HT1080 (cell line): ENCODE measurements at regions not wholly inside any gene's neighbourhood (a gene's known extent, or its start where the extent isn't known, plus 50 kb on each side); places are given as distances from the start of the nearest gene placed in this dataset.
"Not testable (repeated sequence)": the region's sequence is repeated elsewhere in the genome, so short reads cannot be mapped to it uniquely, and the experiment has no call there.

Source experiments
- DNase-seq: peaks from one replicate; pipeline ENCODE4 v3.0.0-alpha.2; 2015; ENCODE audit warnings: low read depth

GRCh38 chr9:113739605-113740507 is 136.3 kb upstream of the ZNF618 start:
- DNase-seq = not testable (repeated sequence)

- peak; percentile 88 for DNase-seq
These were observed 135.3 kb upstream of the ZNF618 start for GRCh38 chr9:113740508-113741500.

GRCh38 chr9:113741886-113742854 is 133.9 kb upstream of the ZNF618 start:
- no peak for DNase-seq

DNA sequence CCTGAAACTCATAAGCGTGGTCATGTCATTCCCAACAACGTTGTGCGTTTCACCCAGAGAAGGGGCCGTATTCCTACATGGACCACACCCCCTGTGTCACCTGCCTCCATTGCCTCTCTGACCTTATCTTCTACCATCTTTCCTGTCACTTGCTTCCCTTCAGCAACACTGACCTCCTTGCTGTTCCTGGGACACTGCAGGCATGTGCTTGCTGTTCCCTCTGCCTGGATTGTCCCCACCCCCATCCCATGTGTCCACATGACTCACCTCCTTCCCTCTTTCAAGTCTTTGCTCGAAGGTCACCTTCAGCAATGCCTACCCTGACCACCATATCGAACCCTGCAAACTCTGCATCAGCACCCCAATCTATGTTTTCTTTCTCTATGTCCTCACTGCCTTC is 133.2 kb upstream of the ZNF618 start:
- no peak for DNase-seq

GRCh38 chr9:113746486-113746885 is 129.6 kb upstream of the ZNF618 start:
- DNase-seq = no peak

GRCh38 chr9:113748135-113748534 is 128.0 kb upstream of the ZNF618 start:
- no peak for DNase-seq

DNA sequence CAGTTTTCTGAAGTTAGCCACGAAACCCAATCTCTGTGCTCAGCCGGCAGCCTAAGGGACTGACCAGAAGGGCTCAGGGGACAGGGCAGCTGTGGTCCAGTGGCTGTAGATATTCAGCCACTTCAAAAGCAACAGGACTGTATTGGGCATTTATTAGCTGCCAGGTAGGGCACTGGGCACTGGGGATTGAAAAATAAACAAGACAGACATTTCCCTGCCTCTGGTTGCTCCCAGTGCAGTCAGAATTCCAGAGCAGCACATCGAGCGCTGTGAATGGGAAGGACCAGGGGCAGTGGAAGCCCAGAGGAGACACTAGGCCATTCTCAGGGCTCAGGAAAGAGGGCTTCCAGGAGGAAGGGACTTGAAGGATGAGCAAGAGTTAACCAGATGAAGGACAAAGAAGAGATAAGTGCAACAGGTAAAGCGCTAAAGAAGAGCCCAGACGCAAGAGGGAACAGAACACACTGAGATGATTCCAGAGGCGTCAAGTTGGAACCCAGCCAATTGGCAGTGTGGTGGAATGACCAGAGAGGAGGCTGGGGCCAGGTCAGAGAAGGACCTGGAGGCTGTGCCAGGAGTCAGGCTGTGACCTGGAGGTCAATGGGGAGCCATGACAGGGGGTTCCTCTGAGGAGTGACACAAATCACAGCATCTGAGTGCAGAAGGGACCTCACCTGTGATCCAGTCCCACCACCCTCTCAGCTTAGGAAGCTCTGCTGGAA is 122.5 kb upstream of the ZNF618 start:
- DNase-seq = no peak

DNA sequence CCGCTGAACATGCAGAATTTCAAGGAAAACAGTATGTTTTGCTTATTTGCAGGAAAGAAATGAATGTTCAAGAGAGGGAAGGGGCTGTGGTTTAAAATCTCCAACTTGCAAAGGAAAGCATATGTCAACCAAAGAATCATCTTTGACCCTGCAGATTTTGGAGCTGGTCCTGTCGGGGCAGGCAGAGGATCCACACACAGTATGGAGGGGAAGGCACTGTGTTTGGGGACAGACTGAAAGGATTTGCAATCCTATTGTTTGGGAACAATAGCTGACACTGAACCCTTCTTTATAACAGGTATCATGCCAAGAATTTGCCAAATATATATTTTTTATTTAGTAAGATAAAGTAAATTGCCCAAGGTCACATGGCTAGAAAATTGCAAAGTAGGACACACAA is 121.4 kb upstream of the ZNF618 start:
- no peak for DNase-seq

- no peak for DNase-seq
These were observed 120.7 kb upstream of the ZNF618 start for GRCh38 chr9:113755433-113755832.

- DNase-seq = no peak
These were observed 119.5 kb upstream of the ZNF618 start for GRCh38 chr9:113756476-113757192.

DNA sequence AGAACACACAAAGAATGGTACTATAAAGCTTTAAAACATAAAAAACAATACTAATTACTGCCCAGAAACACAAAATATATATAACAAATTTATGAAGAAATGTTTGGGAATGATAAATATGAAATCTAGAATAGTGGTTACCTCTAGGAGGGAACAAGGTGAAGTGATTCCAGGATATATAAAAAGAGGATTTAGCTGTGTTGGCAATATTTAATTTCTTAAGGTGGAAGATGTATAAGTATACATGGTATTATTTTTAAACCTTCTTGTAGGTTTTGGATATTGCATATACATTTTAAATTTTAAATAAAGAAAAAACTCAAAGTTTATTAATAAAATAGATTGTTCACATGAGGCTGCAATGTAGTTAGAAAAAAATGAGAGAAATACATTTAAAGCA is 112.7 kb upstream of the ZNF618 start:
- no peak for DNase-seq

DNA sequence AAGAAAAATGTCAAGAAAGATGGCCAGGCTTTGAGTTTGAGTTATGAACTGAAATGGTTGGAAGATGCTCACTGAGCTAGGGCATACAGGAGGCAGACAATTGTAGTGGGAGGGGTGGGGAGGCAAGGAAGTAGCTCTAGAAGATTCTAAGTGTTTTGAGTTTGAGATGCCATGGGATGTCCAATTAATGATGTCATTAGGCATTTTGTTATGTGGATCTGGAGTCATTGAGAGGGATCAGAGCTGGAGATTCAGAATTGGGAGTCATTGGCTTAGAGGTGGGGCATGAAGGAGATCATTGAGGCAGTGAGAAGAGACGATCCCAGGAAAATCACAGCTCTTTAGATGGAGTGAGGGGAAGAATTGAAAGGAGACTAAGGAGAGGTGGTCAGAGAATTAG is 111.5 kb upstream of the ZNF618 start:
- no peak for DNase-seq

DNA sequence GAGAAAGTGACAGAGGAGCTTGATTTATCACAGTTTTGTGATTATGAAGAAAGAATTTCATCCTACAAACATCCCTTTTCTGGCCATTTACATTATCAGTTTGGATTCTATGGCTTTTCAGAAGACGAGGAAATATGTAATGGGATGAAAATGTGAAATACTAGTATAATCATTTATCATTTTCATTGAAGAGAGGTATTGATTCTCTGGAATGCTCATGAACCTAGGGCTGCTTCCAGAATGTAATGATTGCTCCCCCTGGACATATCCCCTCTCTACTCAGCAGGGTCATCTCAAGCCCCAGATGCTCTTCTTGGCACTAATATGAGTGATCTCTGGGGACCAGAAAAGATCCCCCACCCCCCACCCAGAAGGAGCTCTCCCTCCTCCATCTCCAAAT is 106.7 kb upstream of the ZNF618 start:
- no peak for DNase-seq

- DNase-seq = no peak
These were observed 105.7 kb upstream of the ZNF618 start for GRCh38 chr9:113770396-113770795.

- no peak for DNase-seq
These were observed 104.9 kb upstream of the ZNF618 start for GRCh38 chr9:113771199-113771598.

DNA sequence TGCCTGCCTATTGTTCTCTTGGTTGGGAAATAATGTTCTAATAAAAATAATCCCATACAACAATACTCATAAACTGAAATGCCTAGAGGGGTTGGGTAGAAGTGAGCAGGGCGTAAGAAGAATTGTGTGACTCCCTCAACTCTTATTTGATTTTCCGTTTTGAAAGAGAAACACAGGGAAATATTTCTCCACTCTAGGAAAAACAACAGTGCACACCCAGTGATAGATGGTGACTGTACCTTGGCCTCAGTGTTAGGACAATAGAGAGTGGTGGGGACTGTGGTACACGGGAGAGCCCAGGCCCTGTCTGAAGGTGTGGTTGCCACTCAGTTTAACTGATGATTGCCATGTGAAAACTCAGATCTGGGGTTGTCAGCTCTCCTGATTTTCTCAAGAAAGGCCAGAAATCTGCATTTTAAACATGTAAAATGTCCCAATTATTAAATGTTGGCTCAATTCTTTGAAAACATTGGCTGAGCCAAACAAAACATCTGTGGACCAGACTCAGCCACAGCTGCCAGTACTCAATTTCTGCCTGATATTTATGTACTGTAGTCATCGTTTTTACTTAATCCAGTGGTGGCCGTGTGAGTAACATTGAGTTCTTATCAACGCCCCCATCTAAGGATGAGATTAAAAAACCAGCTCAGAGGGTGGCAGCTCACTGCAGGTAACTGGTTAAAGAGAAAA is 103.8 kb upstream of the ZNF618 start:
- no peak for DNase-seq

GRCh38 chr9:113774963-113775362 is 101.1 kb upstream of the ZNF618 start:
- no peak for DNase-seq

DNA sequence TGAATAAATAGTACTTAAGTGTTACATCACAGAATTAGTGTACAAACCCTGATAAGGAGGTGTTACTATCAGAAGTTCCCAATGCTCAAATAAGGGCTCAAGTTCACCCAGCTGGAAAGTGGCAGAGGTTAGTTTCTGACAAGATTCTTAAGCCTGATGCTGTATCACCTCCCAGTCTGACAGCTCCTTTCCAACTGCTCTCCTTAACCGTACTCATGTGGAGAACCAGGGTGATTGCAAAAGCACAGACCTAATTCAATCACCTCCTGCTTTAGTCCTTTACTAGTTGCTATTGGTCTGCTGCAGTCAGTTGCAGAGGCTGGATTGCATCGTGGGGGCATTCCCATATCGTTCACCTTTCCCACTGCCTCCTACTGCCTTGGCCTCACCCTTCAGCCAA is 100.4 kb upstream of the ZNF618 start:
- no peak for DNase-seq

GRCh38 chr9:113776194-113776593 is 99.9 kb upstream of the ZNF618 start:
- no peak for DNase-seq
